Thoracic aorta (tissue), 2 donors: ENCODE measurements at regions not wholly inside any gene's neighbourhood (a gene's known extent, or its start where the extent isn't known, plus 50 kb on each side); places are given as distances from the start of the nearest gene placed in this dataset.

Experiments used
- ATAC-seq: fragments of 150-250 bp; one replicate; pipeline ENCODE4 v1.8.0; 2017; ENCODE audit warnings: low read depth; ENCODE audit not compliant: insufficient number of reproducible peaks, low FRiP score
- DNase-seq: peaks from one replicate; pipeline ENCODE4 v3.0.0-alpha.2; 2020; ENCODE audit warnings: low spot score
- H3K27ac ChIP-seq, 2 donors: fragments of 200-600 bp; sonication (generic); 1 replicate in 1 of 2; 2 replicates in 1 of 2; pipeline ENCODE4 v1.5.1; 2016; ENCODE audit warnings: mild to moderate bottlenecking in 2 of 2, moderate library complexity in 2 of 2
- H3K27me3 ChIP-seq: fragments of 200-600 bp; sonication (generic); replicated peaks from 2 replicates; pipeline ENCODE4 v1.6.0; 2016; ENCODE audit warnings: mild to moderate bottlenecking; ENCODE audit not compliant: insufficient read depth
- H3K36me3 ChIP-seq: fragments of 200-600 bp; sonication (generic); one replicate; pipeline ENCODE4 v1.5.1; 2016
- H3K4me1 ChIP-seq, 2 donors: fragments of 200-600 bp; sonication (generic); 1 replicate in 1 of 2; 2 replicates in 1 of 2; pipeline versions ENCODE4 v1.5.1 to v1.6.0; 2016; ENCODE audit warnings: low read depth in 2 of 2, mild to moderate bottlenecking in 1 of 2; ENCODE audit not compliant: control insufficient read depth in 1 of 2
- H3K4me3 ChIP-seq: fragments of 200-600 bp; sonication (generic); 2 replicates; pipeline ENCODE4 v1.5.1; 2016; ENCODE audit warnings: mild to moderate bottlenecking
- H3K9me3 ChIP-seq: fragments of 200-600 bp; sonication (generic); 2 replicates; pipeline ENCODE4 v1.5.1; 2016
- TF ChIP-seq, protein P1 (sequence below): fragments of 200-600 bp; sonication (generic); IDR thresholded peaks from one replicate; pipeline ENCODE4 v1.5.1; 2019; ENCODE audit warnings: antibody characterized with exemption

DNA sequence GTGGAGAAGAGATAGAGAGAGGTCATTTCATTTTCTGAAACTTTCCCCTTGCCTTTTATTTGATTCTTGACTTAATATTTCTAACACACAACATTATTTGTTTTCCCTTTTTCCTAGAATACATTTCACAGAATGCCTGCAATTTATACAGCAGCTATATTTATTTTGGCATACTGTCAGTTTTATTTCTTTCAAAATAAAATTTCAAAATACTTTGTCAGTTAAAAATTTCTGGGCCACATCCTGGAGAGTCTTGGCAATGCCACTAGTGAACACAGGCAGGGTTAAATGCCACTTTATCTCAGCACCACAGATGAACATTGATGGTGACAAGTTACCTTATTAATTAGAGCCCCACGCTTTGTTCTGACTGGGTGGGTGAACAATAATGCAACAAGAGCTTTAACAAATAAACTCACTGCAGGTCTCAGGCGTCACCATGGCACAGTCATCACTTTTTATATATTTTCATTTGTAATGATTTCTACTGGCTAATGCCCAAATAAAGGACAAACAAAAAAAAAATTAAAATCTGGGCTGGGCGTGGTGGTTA lies 494.0 kb downstream of the KIF20B start:
- H3K9me3 ChIP-seq, result no peaks in the 10 kb centered on the region
- no peak overlapping the region for H3K4me3 ChIP-seq
- no peaks in the 10 kb centered on the region for H3K27me3 ChIP-seq
- TF ChIP-seq, protein P1, sequence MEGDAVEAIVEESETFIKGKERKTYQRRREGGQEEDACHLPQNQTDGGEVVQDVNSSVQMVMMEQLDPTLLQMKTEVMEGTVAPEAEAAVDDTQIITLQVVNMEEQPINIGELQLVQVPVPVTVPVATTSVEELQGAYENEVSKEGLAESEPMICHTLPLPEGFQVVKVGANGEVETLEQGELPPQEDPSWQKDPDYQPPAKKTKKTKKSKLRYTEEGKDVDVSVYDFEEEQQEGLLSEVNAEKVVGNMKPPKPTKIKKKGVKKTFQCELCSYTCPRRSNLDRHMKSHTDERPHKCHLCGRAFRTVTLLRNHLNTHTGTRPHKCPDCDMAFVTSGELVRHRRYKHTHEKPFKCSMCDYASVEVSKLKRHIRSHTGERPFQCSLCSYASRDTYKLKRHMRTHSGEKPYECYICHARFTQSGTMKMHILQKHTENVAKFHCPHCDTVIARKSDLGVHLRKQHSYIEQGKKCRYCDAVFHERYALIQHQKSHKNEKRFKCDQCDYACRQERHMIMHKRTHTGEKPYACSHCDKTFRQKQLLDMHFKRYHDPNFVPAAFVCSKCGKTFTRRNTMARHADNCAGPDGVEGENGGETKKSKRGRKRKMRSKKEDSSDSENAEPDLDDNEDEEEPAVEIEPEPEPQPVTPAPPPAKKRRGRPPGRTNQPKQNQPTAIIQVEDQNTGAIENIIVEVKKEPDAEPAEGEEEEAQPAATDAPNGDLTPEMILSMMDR, result no peak
- H3K36me3 ChIP-seq, result no peaks in the 10 kb centered on the region
- DNase-seq (no peak), ATAC-seq (no peak)
- H3K4me1 ChIP-seq, result peaks cover 0 to 4% of the 10 kb centered on the region in 2 donors
- H3K27ac ChIP-seq, result no peak overlapping the region

DNA sequence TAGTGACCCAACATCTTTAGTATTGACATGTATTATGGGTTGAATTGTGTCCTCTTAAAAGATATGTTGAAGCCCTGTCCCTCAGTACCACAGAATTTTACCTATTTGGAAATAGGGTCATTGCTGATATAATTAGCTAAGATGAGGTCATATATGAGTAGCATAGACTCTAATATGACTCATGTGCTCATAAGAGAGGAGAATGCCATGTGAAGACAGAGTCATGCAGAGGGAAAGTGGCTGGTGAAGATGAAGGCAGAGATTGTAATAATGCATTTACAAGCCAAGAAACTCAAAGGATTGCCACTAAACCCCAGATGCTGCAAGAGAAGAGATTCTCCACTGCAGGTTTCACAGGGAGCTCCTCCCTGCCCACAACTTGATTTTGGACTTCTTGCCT lies 496.4 kb downstream of the KIF20B start:
- ATAC-seq, result no peak
- TF ChIP-seq, protein P1, result no peak
- DNase-seq, result no peak

DNA sequence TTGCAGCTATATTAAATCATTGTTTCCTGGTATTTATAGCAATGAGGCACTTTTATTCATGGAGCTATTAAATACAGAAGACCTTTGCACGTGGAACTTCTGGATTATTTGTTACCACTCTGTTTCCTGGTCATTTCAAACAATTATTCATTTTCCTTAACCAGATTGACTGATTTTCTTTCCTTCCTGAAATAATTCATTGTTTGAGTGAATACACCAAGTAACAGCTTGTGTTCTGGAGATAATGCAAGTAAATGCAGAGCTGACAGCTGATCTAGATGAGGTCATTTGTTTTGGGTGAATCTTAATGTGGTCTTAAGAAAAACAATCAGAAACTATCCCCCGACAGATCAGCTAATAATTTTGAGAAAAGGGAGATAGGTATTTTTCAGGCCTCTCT lies 497.7 kb downstream of the KIF20B start:
- H3K27me3 ChIP-seq, result no peaks in the 10 kb centered on the region
- no peaks in the 10 kb centered on the region for H3K9me3 ChIP-seq
- no peak overlapping the region for H3K27ac ChIP-seq
- H3K4me3 ChIP-seq, result no peak overlapping the region
- DNase-seq (no peak), ATAC-seq (no peak)
- H3K4me1 ChIP-seq, result peaks cover 0 to 4% of the 10 kb centered on the region in 2 donors
- TF ChIP-seq, protein P1, result no peak
- no peaks in the 10 kb centered on the region for H3K36me3 ChIP-seq

More for the DNA sequence above, 496.4 kb downstream of the KIF20B start:
- Histone ChIP-seq H3K27ac (no peak overlapping the region), H3K9me3 (no peaks in the 10 kb centered on the region), H3K4me3 (no peak overlapping the region), H3K27me3 (no peaks in the 10 kb centered on the region), H3K4me1 (peaks cover 0 to 4% of the 10 kb centered on the region in 2 donors), H3K36me3 (no peaks in the 10 kb centered on the region)

DNA sequence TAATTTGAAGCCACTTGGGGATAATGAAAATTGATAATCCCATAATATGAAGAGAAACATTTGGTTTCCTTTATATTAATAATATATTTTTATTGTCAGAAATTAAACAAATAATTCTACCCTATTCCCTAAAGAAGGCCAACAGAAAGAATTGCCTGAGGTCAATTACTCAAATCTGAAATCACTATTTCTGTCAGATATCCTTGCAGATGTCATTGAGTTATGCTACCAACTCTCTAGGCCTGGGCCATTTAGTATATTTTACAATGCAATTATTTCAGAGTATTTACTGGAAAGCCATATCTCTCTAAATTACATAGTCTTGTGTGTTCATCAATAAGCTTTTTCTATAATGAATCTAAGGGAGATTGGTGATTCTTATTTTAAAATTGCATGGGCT lies 498.1 kb downstream of the KIF20B start:
- TF ChIP-seq, protein P1, result no peak
- no peaks in the 10 kb centered on the region for H3K36me3 ChIP-seq
- DNase-seq (no peak), ATAC-seq (no peak)
- no peaks in the 10 kb centered on the region for H3K27me3 ChIP-seq
- peaks cover 0 to 4% of the 10 kb centered on the region in 2 donors for H3K4me1 ChIP-seq
- H3K4me3 ChIP-seq, result no peak overlapping the region
- no peaks in the 10 kb centered on the region for H3K9me3 ChIP-seq
- H3K27ac ChIP-seq, result no peak overlapping the region

DNA sequence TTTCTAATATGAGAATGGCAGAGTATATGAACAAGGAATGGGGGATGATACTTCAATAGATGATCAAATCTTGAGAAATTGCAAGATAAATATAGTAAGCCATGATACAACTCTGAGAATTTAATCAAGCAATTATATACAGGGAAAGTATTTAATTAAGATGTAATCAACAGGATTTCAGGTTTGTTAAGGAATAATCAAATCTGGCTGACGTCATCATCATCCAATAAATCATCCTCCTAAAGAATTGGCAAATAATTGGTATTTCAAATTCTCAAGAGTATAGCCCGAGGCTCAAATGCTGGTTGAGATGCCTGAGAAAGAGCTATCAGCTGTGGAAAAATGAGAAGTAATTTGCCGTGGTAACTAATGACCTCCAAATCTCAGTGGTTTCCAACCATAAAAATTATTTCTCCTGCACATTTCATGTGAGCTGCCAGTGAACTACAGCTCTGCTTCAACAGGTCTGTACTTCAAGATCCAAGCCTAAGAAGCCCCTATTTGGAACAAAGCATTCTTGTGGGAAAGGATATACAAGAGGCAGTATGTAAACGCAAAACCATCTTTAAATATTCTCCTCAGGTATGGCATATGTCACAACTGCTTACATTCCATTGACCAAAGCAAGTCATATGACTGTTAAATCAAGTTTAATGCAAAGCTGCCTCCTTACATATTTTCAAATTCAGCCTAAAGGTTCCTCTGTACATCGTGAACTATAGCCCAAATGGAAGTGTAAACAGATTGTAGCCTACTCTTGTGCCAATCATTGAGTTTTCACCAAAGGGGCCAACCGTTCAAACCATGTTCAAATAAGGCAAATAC lies 503.0 kb downstream of the KIF20B start:
- Histone ChIP-seq H3K4me3 (no peak overlapping the region), H3K27ac (no peak overlapping the region), H3K9me3 (no peaks in the 10 kb centered on the region), H3K4me1 (no peaks in the 10 kb centered on the region), H3K36me3 (no peaks in the 10 kb centered on the region), H3K27me3 (no peaks in the 10 kb centered on the region)
- ATAC-seq (no peak), DNase-seq (no peak)
- TF ChIP-seq, protein P1, result no peak
